Activated CD4-positive, alpha-beta T cell treated with anti-CD3 and anti-CD28 coated beads, Interleukin-2, amount 10 ng/mL, durations not matched to agents 24 days and 14 days (primary cell): ENCODE measurements at regions not wholly inside any gene's neighbourhood (a gene's known extent, or its start where the extent isn't known, plus 50 kb on each side); places are given as distances from the start of the nearest gene placed in this dataset.

ENCODE experiments used
- DNase-seq: peaks from one replicate; pipeline ENCODE4 v3.0.0; 2022
- H3K27ac Mint-ChIP-seq: one replicate; pipeline ENCODE4 v1.8.0; 2022; ENCODE audit warnings: mild to moderate bottlenecking, mixed read lengths
- H3K27me3 Mint-ChIP-seq: one replicate; pipeline ENCODE4 v1.8.0; 2022; ENCODE audit warnings: mixed read lengths
- H3K36me3 Mint-ChIP-seq: one replicate; pipeline ENCODE4 v1.8.0; 2022; ENCODE audit warnings: low read depth, mild to moderate bottlenecking, mixed read lengths
- H3K4me1 Mint-ChIP-seq: one replicate; pipeline ENCODE4 v1.8.0; 2021; ENCODE audit warnings: mixed read lengths
- H3K4me3 Mint-ChIP-seq: one replicate; pipeline ENCODE4 v1.8.0; 2022; ENCODE audit warnings: mild to moderate bottlenecking, moderate library complexity, mixed read lengths
- H3K9me3 Mint-ChIP-seq: one replicate; pipeline ENCODE4 v1.8.0; 2021; ENCODE audit warnings: mixed read lengths
- intact Hi-C: fragments of 100-400 bp; cut with micrococcal nuclease; formaldehyde crosslinking; loops from one replicate; pipeline ENCODE4 v1.15.1; 2023

DNA sequence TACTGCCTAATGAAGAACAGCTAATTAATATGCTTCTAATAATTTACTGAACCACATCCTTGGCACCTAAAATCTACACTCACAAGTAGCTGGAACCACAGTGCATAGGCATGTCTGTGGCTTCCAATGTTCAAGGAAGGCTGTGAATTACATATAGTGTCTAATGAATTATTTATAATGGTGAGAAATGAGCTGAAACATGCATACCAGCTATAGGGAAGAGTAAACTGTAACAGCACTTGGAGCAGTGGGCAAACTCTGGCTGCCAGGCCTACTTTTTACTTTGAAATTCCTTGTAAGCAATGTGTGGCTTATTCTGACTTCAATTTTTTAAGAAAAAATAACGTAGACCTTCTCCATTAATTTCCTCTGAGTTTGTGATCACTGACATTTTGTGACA, 953.2 kb upstream of the CDH8 start:
- DNase-seq = no peak
- Mint-ChIP-seq H3K4me1 (no peaks in the 10 kb centered on the region), H3K36me3 (no peaks in the 10 kb centered on the region), H3K27ac (no peak overlapping the region), H3K27me3 (no peaks in the 10 kb centered on the region), H3K4me3 (no peak overlapping the region), H3K9me3 (peaks cover 10% of the 10 kb centered on the region)
- intact Hi-C loops = no loop called here

DNA sequence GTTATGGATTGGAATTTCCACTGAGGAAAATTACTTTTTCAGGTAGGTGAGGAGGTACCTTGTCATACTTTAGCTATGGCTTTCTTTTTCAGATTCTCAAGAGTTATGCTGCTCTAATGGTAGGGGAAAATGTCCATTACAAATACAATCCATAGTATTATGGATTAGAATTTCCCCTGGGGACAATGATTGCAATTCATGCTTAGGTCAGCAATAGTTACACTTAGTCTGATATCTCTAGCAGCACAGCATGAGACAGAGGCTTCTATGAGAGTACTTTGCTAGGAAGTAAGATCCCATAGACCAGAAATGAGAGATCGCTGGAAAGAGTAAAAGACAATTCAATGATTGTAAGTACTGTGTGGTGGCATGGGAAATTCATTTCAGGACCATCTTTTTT, 949.5 kb upstream of the CDH8 start:
- no peaks in the 10 kb centered on the region for H3K27me3 Mint-ChIP-seq
- no peak overlapping the region for H3K27ac Mint-ChIP-seq
- no peaks in the 10 kb centered on the region for H3K4me1 Mint-ChIP-seq
- intact Hi-C loops = no loop called here
- H3K36me3 Mint-ChIP-seq = no peaks in the 10 kb centered on the region
- no peak overlapping the region for H3K4me3 Mint-ChIP-seq
- peaks cover 8% of the 10 kb centered on the region for H3K9me3 Mint-ChIP-seq
- DNase-seq = no peak

DNA sequence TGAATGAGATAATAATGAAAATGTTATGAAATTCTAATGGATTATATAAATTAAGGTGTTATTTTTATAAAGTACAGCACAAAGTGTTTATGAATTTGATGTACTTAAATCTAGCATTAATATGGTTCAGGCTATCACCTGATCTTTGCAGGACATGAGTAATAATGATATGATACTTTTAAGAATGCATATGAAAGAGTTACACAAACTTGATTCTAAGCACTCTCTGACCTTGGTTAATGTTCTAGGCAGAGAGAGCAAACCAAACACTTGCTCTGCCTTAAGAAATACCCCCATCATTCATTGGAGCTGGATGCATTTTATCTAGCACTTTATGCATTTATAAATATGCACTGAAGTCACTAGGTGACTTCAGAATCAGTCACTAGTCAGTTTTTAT, 942.2 kb upstream of the CDH8 start:
- no peak for DNase-seq
- no peak overlapping the region for H3K27ac Mint-ChIP-seq
- H3K4me3 Mint-ChIP-seq = no peak overlapping the region
- H3K4me1 Mint-ChIP-seq = no peaks in the 10 kb centered on the region
- no peaks in the 10 kb centered on the region for H3K27me3 Mint-ChIP-seq
- intact Hi-C loops = no loop called here
- peaks cover 10% of the 10 kb centered on the region for H3K9me3 Mint-ChIP-seq
- H3K36me3 Mint-ChIP-seq = no peaks in the 10 kb centered on the region

DNA sequence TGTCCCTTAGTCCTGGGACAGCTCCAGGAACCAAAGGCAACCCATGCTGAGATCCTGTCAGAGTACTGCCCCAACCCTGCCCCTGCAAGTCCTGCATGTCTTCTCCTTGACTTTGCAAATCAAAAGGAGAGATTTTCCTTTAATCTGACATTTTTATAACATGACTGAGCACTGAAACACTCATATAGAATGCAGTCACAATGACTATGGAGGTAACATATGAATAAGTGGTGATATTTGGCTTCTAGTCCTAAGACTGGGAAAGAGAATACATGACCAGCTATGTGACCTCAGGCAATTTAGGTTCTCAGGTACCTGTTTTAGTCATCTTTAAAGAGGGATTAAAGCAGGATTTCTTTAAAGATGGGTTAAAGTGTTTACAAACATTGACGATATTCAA, 941.6 kb upstream of the CDH8 start:
- no peaks in the 10 kb centered on the region for H3K27me3 Mint-ChIP-seq
- no peak for DNase-seq
- no peak overlapping the region for H3K4me3 Mint-ChIP-seq
- no peaks in the 10 kb centered on the region for H3K36me3 Mint-ChIP-seq
- H3K27ac Mint-ChIP-seq = no peak overlapping the region
- intact Hi-C loops = no loop called here
- H3K9me3 Mint-ChIP-seq = peaks cover 14% of the 10 kb centered on the region
- H3K4me1 Mint-ChIP-seq = no peaks in the 10 kb centered on the region

DNA sequence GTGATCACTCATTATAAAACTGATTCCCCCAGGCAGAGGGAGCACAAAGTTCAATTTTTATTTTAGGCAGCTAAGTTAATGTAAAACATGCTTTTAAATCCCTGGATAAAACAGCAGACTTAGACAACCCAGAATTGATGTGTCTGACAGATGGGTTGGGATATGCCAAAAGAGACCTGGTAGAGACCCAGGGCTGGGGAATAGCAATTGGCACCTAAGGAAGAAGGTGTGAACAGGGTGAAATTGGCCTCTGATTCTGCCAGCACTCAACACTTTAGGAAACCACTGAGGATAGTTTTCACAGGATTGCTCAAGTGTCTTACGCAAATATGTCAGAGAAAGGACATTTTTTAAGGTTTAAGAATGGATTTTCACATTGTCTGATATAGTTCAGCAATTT, 938.2 kb upstream of the CDH8 start:
- no peaks in the 10 kb centered on the region for H3K27me3 Mint-ChIP-seq
- intact Hi-C loops = no loop called here
- H3K4me1 Mint-ChIP-seq = no peaks in the 10 kb centered on the region
- no peak overlapping the region for H3K27ac Mint-ChIP-seq
- H3K4me3 Mint-ChIP-seq = no peak overlapping the region
- no peak for DNase-seq
- peaks cover 14% of the 10 kb centered on the region for H3K9me3 Mint-ChIP-seq
- no peaks in the 10 kb centered on the region for H3K36me3 Mint-ChIP-seq

DNA sequence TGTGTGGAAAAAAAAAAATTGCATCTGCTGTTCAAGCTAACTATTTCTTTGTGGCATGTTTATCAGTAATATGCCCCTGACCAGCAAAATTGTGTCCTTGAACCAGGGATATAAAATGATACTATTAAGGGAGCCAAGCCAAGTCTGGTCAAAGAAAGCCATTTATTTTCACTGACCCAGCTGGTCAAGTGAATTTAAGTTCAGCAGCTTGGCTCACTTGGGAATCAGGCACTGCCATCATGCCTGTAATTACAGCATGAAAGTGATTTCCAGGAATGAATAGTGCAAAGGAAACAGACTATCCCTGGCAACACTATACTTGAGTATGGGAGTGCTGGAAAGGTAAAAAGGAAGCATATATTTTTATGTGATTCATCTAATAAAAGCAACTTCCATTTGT, 934.6 kb upstream of the CDH8 start:
- Mint-ChIP-seq H3K27me3 (no peaks in the 10 kb centered on the region), H3K9me3 (peaks cover 6% of the 10 kb centered on the region), H3K27ac (no peak overlapping the region), H3K4me3 (no peak overlapping the region), H3K36me3 (no peaks in the 10 kb centered on the region), H3K4me1 (no peaks in the 10 kb centered on the region)
- intact Hi-C loops = no loop called here
- DNase-seq = no peak

DNA sequence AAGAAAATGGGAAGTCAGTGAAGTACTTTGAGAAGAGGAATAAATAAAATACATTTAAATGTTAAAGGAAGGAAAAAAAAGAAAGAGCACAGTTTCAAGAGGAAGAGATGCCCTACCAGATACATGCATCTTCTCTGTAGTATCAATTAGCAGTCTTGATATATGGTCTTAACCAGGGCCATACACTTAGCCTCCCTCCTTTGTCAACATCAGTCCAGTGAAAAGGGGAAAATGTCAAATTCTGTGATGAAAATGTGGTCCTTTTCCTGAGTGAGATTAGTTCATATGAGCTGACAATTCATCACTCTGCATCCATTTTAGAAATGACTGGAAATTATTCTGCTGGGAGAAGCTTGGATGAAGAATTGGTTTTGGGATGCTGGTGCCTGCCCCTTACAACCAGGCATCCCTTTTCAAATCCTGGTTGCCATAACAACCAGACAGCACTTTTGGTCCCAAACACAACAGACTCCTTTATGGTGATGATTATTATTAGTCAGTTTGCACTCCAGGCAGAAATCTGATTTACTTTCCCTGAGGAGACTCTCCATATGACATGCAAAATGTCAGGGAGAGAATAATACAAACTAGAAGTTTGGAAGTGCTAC, 933.6 kb upstream of the CDH8 start:
- no peak for DNase-seq
- Mint-ChIP-seq H3K27ac (no peak overlapping the region), H3K9me3 (peaks cover 5% of the 10 kb centered on the region), H3K27me3 (no peaks in the 10 kb centered on the region), H3K4me3 (no peak overlapping the region), H3K4me1 (no peaks in the 10 kb centered on the region), H3K36me3 (no peaks in the 10 kb centered on the region)
- intact Hi-C loops = no loop called here

DNA sequence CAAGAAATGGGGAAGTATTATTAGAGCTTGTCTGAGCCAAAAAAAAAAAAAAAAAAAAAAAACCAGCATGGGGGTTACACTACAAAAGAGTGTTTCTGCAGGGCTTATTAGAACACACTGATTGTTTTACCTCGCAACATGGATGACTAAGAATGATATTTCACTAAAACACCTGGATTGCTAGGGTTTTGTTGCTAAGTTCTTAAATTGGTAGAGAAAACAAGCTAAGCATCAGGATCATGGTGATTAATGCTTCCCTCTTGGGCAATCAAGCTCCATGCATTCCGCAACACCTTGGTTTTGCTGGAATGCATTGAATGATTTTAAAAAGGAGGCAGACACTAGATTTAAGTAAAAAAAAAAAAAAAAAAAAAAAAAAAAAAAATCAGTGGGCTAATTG, 931.4 kb upstream of the CDH8 start:
- Mint-ChIP-seq H3K4me1 (no peaks in the 10 kb centered on the region), H3K27ac (no peak overlapping the region), H3K4me3 (no peak overlapping the region), H3K27me3 (no peaks in the 10 kb centered on the region), H3K36me3 (no peaks in the 10 kb centered on the region), H3K9me3 (peaks cover 3% of the 10 kb centered on the region)
- no peak for DNase-seq
- intact Hi-C loops = no loop called here

DNA sequence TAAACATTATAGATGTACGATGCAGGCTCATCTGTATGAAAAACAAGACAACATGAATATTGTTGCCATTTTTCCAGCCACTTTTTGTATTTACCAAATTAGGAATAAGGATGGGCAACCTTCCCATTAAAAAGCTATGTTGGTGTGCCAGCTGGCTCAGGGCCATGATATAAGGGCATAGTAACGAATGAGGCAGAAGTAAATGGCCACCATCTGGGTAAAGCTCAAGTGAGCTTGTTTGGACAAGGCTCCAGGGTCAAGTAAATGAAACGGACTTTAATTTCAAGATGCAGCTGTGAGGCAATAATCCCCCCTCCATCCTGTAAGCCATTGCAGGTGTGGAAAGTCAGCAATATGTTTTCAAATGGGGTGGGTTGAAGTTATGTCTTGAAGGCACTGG, 930.9 kb upstream of the CDH8 start:
- Mint-ChIP-seq H3K36me3 (no peaks in the 10 kb centered on the region), H3K27me3 (no peaks in the 10 kb centered on the region), H3K4me3 (no peak overlapping the region), H3K4me1 (no peaks in the 10 kb centered on the region), H3K9me3 (peaks cover 3% of the 10 kb centered on the region), H3K27ac (no peak overlapping the region)
- DNase-seq = no peak
- intact Hi-C loops = no loop called here

DNA sequence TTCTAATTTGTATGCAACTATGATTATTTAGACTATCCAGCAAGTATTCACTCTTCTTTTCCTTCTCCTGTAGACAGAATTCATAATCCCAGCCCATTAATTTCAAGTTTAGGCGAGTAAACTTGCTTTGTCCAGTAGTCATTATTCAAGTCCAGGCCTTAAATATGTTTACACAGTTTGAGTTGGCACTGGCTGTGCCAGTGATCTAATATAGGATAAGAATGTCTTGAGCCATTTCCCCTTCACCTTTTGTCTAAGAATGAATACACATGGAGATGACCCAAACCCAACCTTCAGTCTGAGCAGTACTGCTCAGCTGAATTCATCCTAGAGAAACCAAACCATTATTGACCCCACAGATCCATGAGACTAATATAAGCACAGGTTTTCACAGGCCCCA, 930.4 kb upstream of the CDH8 start:
- Mint-ChIP-seq H3K4me1 (no peaks in the 10 kb centered on the region), H3K27me3 (no peaks in the 10 kb centered on the region), H3K36me3 (no peaks in the 10 kb centered on the region), H3K4me3 (no peak overlapping the region), H3K27ac (no peak overlapping the region), H3K9me3 (peaks cover 3% of the 10 kb centered on the region)
- intact Hi-C loops = no loop called here
- DNase-seq = no peak

DNA sequence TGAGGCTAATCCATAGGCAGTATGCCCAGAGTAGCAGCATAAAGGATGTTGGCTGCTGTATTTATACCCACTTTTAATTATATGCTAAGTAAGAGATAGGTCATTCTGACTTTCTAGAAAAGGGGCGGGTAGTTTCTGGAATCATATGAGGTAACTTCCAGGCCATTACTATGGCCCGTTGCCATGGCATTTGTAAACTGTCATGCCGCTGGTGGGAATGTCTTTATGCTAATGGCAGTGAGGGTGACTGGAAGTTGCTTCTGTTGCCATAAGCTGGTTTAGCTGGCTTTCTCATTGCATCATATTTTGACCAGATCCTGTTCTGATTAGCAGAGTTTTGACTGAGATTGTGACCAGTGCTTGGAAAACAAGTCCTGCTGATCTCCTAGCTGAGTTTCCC, 929.6 kb upstream of the CDH8 start:
- H3K27me3 Mint-ChIP-seq = no peaks in the 10 kb centered on the region
- H3K4me3 Mint-ChIP-seq = no peak overlapping the region
- intact Hi-C loops = no loop called here
- H3K27ac Mint-ChIP-seq = no peak overlapping the region
- no peak for DNase-seq
- peaks cover 3% of the 10 kb centered on the region for H3K9me3 Mint-ChIP-seq
- H3K4me1 Mint-ChIP-seq = no peaks in the 10 kb centered on the region
- H3K36me3 Mint-ChIP-seq = no peaks in the 10 kb centered on the region

DNA sequence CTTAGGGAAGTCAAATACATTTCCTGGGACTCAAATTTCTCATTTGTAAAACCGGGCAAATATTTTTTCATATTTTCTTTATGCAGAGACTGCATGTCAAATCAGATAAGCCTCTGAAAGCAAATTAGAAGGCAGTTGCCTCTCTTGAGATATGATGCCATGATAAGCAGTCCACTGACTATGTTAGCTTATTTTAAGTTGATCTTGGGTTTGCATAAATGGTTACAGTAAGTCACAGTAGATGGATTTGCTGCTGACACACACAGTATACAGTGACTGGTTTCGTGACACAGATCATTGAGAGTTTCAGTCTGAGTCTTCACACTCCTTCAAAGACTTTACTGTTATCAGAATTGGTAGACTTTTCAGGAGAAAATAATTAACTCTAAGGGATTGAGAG, 927.6 kb upstream of the CDH8 start:
- no peaks in the 10 kb centered on the region for H3K36me3 Mint-ChIP-seq
- H3K27me3 Mint-ChIP-seq = no peaks in the 10 kb centered on the region
- H3K9me3 Mint-ChIP-seq = peaks cover 9% of the 10 kb centered on the region

DNA sequence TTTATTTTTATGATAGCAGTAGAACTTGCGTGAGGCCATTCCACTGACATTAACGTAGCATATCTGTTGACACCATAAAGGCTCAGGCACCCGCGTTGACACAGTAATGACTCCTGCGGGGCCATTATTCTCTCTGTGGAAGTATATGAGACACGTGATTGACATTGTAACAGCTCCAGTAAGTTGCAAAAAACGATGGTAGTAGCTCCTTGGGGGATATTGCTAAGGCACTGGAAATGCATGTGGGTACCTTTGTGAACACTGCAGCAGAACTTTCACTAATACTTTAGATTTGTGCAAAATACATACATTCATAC, 918.8 kb upstream of the CDH8 start:
- H3K27ac Mint-ChIP-seq = no peak overlapping the region
- no peaks in the 10 kb centered on the region for H3K36me3 Mint-ChIP-seq
- peaks cover 20% of the 10 kb centered on the region for H3K9me3 Mint-ChIP-seq
- intact Hi-C loops = no loop called here
- no peaks in the 10 kb centered on the region for H3K27me3 Mint-ChIP-seq
- H3K4me3 Mint-ChIP-seq = no peak overlapping the region
- DNase-seq = no peak
- H3K4me1 Mint-ChIP-seq = no peaks in the 10 kb centered on the region

More for the DNA sequence above, 927.6 kb upstream of the CDH8 start:
- Mint-ChIP-seq H3K4me1 (no peaks in the 10 kb centered on the region), H3K27ac (no peak overlapping the region), H3K4me3 (no peak overlapping the region)
- DNase-seq = no peak
- intact Hi-C loops = no loop called here

DNA sequence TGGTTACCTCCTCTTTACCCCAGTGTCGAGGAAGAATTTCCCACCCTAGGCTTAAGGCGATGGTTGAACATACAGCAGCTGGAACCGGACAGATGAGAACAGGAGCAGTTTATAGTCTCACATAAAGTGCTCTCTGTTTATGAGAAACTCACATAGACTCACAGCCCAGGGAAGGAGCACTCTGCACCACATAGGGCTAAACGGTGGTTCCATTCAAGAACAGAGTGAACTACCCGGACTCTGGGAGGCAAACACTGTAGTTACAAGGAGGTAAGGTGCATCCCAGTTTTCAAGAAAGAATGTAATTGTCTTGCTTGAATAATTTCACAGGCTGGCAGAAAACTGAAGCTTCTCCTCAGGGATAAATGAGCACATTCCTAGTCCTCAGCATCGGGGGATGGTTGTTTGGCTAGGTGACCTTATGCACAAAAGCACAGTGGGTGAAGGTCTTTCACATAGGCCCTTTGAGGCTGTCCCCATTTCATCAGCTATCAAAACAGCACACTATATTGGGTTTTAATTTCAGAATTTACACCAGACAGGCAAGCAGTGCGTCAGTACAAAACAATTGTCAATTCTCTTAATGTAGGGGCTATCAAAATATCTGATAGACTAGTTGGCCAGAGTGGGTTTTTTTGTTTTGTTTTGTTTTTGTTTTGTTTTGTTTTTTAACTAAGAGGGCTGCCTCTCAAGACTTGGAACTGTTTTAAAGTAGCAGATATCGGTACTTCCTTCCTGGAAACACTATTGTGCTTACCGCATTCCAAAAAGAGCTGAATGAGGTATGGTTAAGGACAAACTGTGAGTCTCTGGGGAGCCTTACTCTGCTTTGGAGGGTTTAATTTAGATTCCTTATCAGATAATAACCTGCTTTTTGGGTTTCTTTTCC, 918.1 kb upstream of the CDH8 start:
- H3K36me3 Mint-ChIP-seq = no peaks in the 10 kb centered on the region
- H3K4me1 Mint-ChIP-seq = no peaks in the 10 kb centered on the region
- H3K27me3 Mint-ChIP-seq = no peaks in the 10 kb centered on the region
- intact Hi-C loops = no loop called here
- H3K9me3 Mint-ChIP-seq = peaks cover 14% of the 10 kb centered on the region
- H3K4me3 Mint-ChIP-seq = no peak overlapping the region
- no peak overlapping the region for H3K27ac Mint-ChIP-seq
- DNase-seq = no peak

DNA sequence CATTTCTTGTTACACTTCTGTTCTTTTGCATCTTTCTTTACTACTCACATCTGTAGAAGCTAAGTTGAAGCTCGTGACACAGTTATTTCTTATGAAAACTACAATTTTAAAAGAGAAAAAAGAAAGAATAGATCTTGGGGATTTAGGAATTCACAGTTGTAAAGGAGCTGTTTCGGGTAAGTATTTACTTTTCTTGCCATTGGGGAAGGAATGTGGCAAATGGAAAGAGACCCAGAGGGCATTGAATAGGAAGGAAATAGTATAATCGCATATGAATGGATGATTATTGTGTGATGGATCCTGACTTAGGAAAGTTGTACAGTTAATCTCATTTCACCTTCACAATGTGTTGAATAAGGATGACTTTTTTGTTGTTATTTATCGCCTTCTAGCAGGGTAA, 914.1 kb upstream of the CDH8 start:
- H3K4me3 Mint-ChIP-seq = no peak overlapping the region
- no peaks in the 10 kb centered on the region for H3K4me1 Mint-ChIP-seq
- no peaks in the 10 kb centered on the region for H3K36me3 Mint-ChIP-seq
- no peak overlapping the region for H3K27ac Mint-ChIP-seq
- no peaks in the 10 kb centered on the region for H3K27me3 Mint-ChIP-seq
- H3K9me3 Mint-ChIP-seq = peaks cover 19% of the 10 kb centered on the region
- intact Hi-C loops = no loop called here
- DNase-seq = no peak
